NCI-H1092 (cell line): ENCODE measurements at regions not wholly inside any gene's neighbourhood (a gene's known extent, or its start where the extent isn't known, plus 50 kb on each side); places are given as distances from the start of the nearest gene placed in this dataset.

Source experiments
- DNase-seq: peaks from one replicate; lab custom pipeline; 2025; lab: John Stamatoyannopoulos, UW

DNA sequence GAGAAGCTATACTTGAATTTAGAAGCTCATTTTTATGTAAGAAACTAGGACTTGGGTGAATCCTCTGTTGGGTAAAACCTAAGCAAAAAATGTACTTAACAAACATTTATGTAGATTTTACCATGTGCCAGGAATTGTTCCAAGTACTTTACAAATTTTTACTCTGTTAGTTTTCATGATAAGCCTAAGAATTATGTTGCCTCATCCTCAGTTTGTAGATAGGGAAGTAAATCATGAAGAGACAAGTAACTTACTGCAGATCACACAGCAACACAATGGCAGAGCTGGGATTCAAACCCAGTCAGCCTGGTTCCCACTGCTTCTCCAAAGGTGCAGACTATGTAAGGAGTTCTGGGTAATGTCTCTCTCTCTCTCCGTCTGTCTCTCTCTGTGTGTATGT is 169.9 kb downstream of the DIPK2A start:
- no peak for DNase-seq

DNA sequence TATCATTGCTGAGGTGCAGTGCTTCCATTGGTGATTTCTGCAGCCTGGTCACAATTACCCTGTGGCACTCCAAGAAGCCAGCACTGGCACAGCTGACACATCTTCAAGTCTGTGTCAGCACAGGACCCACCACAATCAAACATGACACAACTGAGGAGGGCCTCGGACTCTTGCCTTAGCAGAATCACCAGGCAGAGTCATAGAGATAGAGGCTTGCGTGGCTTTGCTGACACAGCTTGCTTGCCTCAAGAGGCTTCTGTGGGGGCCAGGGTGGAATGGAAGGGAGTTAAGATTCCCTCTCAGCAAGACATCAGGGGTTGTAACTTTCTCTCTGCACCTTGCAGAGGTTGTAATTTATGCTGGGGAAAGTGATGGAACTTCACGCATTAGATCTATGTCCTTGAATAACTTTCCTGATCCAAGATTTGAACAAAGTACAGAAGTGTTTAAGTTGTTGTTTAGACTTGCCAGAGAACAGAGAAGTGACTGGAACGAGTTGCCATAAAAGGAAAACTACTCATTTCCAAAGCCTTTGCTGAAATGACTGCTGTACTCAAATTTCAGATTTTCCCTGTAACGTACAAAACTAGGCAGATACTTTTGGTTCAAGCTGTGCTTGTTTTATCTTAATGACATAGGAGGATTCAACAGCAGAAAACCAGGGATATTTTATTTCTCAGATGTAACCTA is 170.7 kb downstream of the DIPK2A start:
- DNase-seq, result no peak

DNA sequence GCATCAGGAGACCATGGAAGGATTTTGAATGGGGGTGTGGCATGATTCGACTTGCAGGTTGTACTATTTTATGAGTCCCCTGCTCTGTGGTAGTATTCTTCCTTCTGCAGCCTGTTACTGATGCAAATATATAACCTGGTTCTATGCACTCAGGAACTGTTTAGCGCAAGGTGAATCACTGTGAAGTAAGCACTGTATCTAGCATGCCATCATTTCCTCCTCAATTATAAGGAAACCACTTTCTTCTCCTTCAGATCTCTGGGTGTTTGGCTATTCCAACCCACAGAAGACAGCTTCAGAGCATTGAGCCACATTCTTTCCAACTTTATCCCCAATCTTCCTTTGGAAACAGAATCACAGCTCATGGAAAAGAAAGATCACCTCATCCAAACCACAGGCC is 176.7 kb downstream of the DIPK2A start:
- DNase-seq, result no peak

DNA sequence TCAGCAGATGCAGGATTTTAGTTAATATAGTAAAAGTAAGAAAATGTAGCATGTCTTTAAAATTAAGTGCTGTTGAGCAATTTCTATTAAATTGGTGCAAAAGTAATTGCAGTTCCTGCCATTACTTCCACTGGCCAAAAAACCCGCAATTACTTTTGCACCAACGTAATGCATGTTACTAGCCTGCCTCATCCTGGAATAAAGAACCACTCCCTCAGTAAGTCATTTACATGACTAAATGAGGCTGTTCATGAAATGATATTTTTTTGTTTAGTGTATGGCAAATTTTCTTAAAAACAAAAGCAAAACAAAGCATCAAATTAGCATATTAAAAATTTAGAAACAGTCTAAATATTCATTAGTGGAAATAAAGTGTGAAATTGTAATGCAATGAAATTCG is 180.4 kb downstream of the DIPK2A start:
- DNase-seq, result no peak

DNA sequence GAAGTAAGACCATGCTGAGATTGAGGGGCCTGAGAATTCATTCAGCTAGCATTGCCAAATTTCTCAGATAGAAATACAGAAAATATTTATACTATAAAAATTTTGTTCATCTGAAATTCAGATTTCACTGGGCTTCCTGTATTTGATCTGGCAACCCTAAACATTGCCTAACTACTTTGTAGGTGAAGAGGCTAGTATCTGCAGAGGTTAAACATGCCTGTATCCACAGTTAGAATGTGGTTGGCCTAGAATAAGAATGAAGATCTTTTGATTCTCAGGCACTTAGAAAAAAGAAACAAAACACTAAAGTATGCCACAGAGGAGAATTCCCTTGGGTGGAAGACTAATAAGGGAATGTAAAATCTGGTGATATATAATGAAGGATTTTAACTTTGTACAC is 189.0 kb downstream of the DIPK2A start:
- no peak for DNase-seq

DNA sequence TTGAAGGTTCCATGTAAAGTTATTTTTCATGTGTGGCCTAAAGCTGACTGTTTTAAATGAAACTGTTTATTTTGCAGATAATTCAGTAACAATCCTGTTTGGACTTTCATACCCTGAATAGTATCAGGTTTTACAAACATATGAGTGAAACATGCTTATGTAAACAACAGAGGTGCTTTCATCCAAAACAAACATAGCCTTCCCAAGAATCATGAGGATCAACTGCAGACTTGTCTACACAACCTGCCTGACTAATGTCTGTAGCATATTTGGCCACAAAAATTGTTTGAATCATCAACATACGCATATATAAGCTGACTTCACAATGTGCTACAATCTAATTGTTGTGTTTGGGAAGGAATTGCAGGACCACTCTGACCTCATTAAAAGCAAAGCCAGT is 190.4 kb downstream of the DIPK2A start:
- no peak for DNase-seq

DNA sequence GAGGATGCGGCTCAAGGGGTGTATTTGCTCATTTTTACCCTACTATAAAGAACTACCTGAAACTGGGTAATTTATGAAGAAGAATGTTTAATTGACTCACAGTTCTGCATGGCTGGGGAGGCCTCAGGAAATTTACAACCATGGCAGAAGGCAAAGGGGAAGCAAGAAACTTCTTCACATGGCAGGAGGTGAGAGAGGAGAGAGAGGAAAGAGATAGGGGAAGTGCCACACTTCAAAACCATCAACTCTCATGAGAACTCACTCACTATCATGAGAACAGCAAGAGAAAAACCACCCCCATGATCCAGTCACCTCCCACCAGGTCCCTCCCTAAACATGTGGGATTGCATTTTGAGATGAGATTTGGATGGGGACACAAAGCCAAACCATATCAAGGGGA is 192.7 kb downstream of the DIPK2A start:
- no peak for DNase-seq

DNA sequence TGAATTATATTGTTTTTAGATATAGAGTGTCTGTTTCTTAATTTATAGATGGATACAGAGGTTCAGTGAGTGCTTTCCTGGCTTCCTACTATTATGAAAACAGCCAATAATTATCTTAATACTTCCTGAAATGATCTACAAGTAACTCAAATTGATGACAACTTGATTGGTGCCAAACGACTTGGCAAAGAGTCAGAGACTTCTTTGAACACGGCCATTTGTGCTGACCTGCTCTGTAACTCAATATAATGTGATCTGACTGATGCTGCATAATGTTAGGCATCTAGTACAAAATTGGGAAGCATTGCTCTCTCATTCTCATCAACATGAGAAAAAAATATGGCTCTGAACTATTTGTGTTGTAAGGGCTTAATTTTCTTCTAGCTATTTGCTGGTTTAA is 193.9 kb downstream of the DIPK2A start:
- no peak for DNase-seq

DNA sequence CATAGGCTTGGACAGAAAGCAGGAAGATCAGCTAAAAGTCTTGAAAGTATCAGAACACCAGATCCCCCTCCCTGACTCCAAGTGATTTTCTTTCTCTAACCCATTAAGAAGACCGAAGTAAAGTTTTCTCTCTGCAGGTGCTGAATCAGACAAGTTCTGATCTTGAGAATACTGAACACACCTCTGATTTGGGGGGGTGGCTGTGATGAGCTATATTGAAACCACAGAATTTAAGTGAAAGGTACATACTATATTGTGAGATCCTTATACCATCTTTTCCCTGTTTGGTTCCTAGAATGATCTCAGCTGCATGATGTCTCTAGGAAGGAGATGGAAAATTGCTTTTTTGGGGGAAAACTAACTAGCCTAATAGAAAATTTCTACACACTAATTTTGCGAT is 196.0 kb downstream of the DIPK2A start:
- DNase-seq, result no peak

DNA sequence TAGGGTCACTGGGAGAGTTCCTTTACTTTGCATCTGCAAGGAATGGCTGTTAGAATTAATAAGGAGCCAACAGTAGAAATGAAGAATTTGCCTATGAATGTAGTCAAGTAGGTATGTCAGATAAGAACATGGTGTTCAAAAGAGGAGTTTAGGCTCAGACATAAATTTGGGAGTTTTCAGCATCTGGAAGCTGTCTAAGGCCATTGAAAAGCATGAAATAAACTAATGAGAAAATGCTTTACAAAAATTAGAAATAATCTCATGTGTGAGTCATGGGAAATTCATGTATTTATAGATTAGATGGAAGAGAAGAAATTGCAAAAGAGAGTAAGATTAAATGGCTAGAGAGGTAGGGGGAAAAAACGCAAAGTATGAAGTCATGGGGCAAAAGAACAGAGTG is 201.9 kb downstream of the DIPK2A start:
- no peak for DNase-seq

DNA sequence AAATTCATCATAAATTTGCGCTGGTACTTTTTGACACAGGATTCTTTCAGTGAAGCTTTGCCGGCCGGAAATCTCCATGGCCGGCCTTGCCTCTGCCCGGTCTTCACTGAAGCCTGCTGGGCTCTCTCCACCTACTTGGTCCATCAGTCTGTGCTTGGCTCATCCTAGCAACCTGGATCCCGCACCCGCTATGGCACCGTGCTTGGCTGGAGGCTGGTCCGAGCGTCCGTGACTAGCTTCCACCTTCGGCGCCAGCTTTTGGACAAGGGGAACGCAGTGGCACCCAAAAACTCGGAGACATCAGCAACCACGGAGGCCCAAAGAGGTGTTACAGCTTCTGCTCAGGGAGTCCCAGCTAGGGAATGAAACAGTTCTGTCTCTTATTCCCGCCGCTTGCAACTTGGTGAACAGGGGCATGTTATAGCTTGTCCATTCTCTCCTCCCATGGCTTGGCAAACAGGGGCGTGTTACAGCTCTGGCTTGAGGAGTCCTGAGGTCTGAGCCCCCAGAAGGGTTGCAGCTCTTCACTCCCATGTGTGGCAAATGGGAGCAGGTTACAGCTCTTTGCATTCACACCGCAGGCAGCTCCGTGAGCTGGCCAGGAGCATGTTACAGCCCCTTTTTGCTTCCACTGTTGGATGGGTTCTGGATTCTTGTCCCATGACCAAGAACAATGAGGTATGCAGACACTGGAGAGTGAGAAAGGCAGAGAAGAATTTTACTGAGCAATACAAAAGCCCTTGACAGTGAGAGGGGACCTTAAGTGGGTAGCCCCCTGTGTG is 204.2 kb downstream of the DIPK2A start:
- DNase-seq, result no peak

DNA sequence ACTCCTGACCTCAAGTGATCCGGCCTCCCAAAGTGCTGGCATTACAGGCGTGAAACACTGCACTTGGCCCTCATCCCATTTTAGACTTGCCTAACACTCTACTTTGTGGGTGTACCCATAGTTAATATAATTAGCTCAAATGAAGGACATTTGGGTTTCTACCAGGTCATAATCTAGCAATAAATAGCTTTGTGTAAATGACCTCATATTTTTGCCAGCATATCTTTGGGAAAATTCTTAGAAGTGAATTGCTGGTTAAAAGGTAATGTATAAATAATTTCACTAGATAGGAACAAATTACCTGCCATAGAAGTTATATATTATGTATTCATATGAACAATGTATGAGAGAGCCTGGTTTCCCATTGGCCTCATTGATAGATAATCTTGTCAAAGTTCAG is 206.0 kb downstream of the DIPK2A start:
- DNase-seq, result no peak

DNA sequence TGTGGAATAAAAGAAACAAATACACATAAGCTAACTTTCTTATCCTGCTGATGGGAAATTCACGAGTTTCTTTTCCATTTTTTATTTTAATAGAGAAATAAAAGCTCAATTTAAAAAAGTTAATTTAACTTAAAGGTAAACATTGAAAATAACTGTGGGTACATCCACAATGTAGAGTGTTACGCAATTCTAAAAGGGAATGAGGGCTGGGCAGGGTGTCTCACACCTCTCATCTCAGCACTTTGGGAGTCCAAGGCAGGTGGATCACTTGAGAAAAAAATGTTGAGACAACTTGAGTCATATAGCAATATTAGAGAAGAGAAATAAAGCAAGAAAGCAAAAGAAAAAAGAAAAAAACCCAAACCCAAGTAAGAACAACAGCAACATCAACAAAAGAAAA is 207.0 kb downstream of the DIPK2A start:
- no peak for DNase-seq

DNA sequence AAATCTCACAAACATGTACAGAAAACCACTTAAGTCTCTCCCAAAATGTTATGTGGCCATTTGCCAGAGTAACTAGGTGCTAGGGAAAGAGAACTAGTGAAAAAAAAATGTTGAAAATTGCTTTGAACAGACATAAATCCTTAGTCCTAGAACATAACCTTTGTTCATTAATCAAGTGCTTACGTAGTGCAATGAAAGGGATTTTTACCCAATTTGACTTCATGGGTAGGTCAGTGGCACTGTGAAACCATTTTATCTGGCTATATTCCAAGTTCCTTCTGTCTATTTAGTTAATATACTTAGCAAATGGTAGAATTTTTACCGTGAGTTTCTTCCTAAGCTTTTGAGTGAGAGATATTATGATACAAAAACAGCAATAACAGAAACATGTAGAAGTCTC is 209.4 kb downstream of the DIPK2A start:
- DNase-seq, result no peak

DNA sequence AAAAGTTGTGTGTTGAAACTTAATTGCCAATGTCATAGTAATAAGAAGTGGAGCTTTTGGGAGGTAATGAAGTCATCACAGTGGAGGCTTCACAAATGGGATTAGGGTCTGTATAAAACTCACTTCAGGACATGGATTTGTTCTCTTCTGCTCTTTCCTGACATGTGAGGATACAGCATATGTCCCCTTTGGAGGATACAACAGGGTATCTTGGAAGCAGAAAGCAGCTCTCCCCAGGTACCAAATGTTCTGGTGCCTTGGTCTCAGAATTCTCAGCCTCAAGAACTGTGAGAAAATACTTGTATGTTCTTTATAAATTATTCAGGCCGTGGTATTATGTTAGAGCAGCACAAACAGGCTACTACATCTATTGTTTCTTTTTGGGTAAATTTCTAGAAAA is 210.9 kb downstream of the DIPK2A start:
- DNase-seq, result no peak

DNA sequence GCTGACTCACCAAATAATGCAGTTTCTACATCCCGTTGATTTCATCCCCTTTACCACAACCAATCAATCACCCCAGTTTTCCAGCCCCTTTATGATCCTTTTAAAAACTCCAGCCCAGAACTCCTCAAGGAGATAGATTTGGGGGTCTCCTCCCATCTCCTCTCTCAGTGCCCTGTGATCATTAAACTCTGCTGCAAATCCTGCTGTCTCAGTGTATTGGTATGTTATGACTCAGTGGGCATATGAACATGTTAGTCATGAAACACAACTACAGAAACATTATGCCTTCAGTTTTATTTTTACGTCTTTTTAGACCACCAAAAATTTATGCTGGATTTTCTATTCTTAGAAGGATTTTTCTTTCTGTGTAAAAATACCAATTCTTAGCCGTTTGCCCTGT is 213.7 kb downstream of the DIPK2A start:
- DNase-seq, result no peak

DNA sequence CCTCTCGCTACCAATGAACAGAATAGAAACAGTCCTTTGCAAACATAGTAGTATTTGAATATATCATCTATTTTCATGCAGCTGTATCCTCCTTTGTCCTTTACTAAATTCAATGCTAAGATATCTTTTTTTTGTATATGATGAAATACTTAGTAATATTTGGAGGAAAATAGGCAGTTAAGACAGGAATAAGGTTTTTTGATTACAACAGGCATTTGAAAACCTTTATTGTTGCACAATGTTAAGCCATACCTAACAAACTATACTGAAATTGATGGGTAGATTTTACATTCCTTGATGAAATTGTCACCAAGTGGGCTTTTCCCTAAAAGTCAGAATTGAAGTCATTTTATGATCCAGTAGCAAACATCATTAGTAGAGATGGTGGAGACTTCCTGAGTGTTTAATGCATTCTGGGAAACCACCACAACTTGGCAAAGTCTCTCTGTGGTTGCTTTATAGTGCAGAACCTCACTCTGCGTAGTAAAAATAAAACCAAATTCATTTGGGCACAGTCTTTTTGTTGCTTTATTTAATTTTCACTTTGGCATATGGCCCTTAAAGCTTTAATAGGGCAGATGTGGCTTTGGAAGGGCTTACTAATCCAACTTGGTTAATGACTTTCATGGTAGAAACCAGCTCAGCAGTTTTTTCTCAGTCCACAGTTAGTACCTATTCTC is 216.0 kb downstream of the DIPK2A start:
- DNase-seq, result no peak

DNA sequence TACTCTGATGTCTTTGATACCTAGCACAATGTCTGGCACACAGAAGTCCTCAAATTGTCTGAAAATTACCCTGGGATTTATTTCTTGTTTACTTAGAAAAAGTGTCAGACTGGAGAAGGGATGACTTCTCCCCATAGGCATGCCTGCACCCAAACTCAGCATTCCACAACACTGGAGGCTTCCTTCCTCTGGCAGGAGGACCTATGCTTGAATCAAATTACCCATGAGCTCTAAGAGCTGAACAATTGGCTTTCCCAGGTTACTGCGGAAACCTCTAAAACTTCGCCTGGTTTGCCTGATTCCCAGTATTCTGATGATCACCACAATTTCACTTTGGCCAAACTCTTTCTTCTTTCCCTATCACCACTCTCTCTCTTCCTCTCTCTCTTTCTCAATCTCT is 217.4 kb downstream of the DIPK2A start:
- DNase-seq, result no peak

DNA sequence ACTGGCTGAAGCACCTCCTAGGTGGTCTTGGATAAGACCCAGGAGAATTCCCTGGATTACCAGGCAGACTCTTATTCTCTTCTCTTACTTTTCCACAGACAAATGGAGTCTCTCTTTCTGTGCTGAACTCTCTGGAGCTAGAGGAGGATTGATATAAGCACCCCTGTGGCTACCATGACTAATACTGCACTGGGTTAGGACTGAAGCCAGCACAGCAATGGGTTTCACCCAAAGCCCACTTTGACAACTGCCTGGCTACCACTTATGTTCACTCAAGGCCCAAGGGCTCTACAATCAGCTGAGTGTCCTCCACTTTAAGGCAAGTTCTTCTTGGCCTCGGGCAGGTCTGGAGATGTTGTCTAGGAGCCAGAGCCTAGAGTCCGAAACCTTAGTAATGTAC is 225.5 kb downstream of the DIPK2A start:
- DNase-seq, result no peak

DNA sequence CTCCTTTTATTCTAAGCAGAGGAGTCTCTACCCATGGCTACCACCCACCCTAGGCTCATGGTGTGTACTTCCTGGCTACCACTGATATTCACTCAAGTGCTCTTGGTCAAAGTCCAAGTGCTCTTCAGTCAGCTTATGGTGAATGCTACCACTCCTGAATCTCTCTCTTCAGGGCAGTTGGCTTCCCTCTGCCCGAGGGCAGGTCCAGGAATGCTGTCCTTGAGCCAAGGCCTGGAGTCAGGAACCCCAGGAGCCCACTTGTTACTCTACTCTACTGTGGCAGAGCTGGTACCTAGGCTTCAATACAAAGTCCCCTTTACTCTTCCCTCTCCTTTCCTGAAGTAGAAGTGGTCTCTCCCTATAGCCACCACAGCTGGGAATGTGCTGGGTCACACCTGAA is 226.0 kb downstream of the DIPK2A start:
- DNase-seq, result no peak

DNA sequence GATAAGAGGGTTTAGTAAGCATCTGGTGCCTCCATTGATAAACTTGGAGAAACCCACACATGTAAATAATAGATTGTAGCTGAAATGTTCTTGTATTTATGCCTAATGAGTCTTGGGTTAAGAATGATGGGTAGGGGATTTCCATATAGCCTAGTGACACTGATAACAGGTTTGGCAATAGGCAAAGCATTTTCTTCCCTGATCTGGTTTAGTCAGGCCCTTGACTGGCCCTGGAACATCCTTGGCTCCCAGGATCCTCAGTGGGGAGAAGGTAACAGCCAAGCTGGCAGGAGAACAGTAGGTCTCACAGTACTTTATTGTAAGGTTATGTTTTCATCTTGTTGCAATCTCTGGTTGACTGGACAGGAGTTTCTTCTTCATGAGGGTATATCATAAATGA is 228.4 kb downstream of the DIPK2A start:
- no peak for DNase-seq

DNA sequence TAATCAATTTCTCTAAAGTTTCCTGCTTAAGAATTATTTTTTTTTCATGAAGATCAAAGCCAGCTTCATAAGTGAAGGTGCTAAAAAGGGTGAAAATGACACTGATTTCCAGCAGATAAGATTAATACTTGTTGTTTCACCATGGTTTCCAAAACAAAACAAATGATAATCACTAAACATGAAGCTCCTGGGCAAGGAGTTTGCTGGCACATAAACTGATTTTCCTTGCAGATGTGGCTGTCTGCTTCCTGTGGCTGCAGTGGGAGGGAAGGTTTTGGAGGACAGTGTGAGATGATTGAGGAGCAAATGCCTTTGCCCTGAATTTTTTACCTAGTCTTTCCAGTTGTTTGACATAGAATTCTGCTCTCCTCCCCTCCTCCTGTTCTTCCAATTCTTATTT is 228.8 kb downstream of the DIPK2A start:
- no peak for DNase-seq

DNA sequence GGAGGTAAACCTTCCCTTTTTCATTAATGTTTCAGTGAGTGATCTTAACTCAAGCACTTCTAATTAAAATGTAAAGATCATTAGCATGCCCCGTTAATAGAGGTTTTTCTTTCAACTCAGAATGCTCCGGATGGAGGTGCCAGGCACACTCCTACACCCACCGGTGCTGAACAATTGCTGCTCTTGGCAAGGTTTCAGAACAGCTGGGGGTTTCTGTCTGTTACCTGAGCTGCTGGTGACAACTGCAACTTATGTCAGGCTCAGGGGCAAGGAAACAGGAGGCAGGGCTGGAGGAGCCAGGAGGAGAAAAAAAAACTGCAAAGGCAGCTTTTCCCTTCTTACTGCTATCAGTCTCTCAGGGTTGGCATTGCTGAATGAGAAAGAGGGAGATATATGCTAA is 250.1 kb downstream of the DIPK2A start:
- DNase-seq, result no peak
